WTC11 (cell line): ENCODE measurements at regions not wholly inside any gene's neighbourhood (a gene's known extent, or its start where the extent isn't known, plus 50 kb on each side); places are given as distances from the start of the nearest gene placed in this dataset.

Source experiments
- ATAC-seq: fragments of 200-7000 bp; cut with Tn5 transposase; 2 replicates; pipeline ENCODE4 v1.10.0; 2021; ENCODE audit warnings: mild to moderate bottlenecking, moderate library complexity
- CTCF ChIA-PET: fragments of 300-600 bp; sonication (Branson Sonifier 250); formaldehyde crosslinking; loops from one replicate; lab custom pipeline; 2021; ENCODE audit warnings: antibody characterized with exemption; lab: Charles Lee
- POLR2A ChIA-PET: fragments of 350-600 bp; sonication (Branson Sonifier 250); formaldehyde crosslinking; loops from one replicate; lab custom pipeline; 2021; ENCODE audit warnings: antibody characterized with exemption; lab: Charles Lee
- DNase-seq: peaks from one replicate; pipeline ENCODE4 v3.0.0; 2021; ENCODE audit warnings: low spot score
- H3K27ac Mint-ChIP-seq: 2 replicates; pipeline ENCODE4 v1.8.0; 2021; ENCODE audit warnings: mixed read lengths
- H3K27me3 Mint-ChIP-seq: 2 replicates; pipeline ENCODE4 v1.8.0; 2021; ENCODE audit warnings: low read depth, mild to moderate bottlenecking, moderate library complexity, mixed read lengths
- H3K36me3 Mint-ChIP-seq: 2 replicates; pipeline ENCODE4 v1.8.0; 2021; ENCODE audit warnings: mixed read lengths
- H3K4me1 Mint-ChIP-seq: 2 replicates; pipeline ENCODE4 v1.8.0; 2022; ENCODE audit warnings: mixed read lengths
- H3K4me3 Mint-ChIP-seq: 2 replicates; pipeline ENCODE4 v1.8.0; 2021; ENCODE audit warnings: mild to moderate bottlenecking, moderate library complexity, mixed read lengths
- H3K9me3 Mint-ChIP-seq: 2 replicates; pipeline ENCODE4 v1.8.0; 2021; ENCODE audit warnings: mixed read lengths
- AR ChIP-seq: fragments of 250-450 bp; sonication (Bioruptor Pico); IDR thresholded peaks from 2 replicates; pipeline ENCODE4 v1.9.0; 2021; ENCODE audit warnings: mild to moderate bottlenecking
- CREB1 ChIP-seq: sonication (generic); formaldehyde crosslinking; IDR thresholded peaks from 2 replicates; pipeline ENCODE4 v1.8.0; 2023; ENCODE audit warnings: mild to moderate bottlenecking, missing genetic modification reagents
- CREM ChIP-seq: sonication (generic); formaldehyde crosslinking; IDR thresholded peaks from 2 replicates; pipeline ENCODE4 v1.8.1; 2022; ENCODE audit warnings: mild to moderate bottlenecking, missing genetic modification reagents, moderate library complexity
- ELF4 ChIP-seq: sonication (generic); formaldehyde crosslinking; IDR thresholded peaks from 2 replicates; pipeline ENCODE4 v1.8.1; 2022; ENCODE audit warnings: low read depth, mild to moderate bottlenecking, moderate library complexity, missing genetic modification reagents
- EMX1 ChIP-seq: fragments of 250-450 bp; sonication (Bioruptor Pico); IDR thresholded peaks from 2 replicates; pipeline ENCODE4 v1.8.0; 2021; ENCODE audit warnings: mild to moderate bottlenecking
- ESRRA ChIP-seq: sonication (generic); formaldehyde crosslinking; IDR thresholded peaks from 2 replicates; pipeline ENCODE4 v1.8.1; 2022; ENCODE audit warnings: mild to moderate bottlenecking, missing genetic modification reagents, borderline replicate concordance
- GTF2I ChIP-seq: fragments of 250-450 bp; sonication (Bioruptor Pico); conservative IDR thresholded peaks from 2 replicates; pipeline ENCODE4 v1.4.0; 2021; ENCODE audit warnings: mild to moderate bottlenecking
- MXD4 ChIP-seq: fragments of 250-450 bp; sonication (Bioruptor Pico); IDR thresholded peaks from 2 replicates; pipeline ENCODE4 v1.8.0; 2021; ENCODE audit warnings: mild to moderate bottlenecking, moderate library complexity, borderline replicate concordance
- NFE2L1 ChIP-seq: sonication (generic); formaldehyde crosslinking; IDR thresholded peaks from 2 replicates; pipeline ENCODE4 v1.8.1; 2023; ENCODE audit warnings: missing genetic modification reagents
- PREB ChIP-seq: sonication (generic); formaldehyde crosslinking; IDR thresholded peaks from 2 replicates; pipeline ENCODE4 v1.8.1; 2022; ENCODE audit warnings: mild to moderate bottlenecking, missing genetic modification reagents, moderate library complexity, borderline replicate concordance
- SOX15 ChIP-seq: fragments of 250-450 bp; sonication (Bioruptor Pico); IDR thresholded peaks from 2 replicates; pipeline ENCODE4 v1.9.0; 2021; ENCODE audit warnings: mild to moderate bottlenecking
- SP1 ChIP-seq: sonication (generic); formaldehyde crosslinking; conservative IDR thresholded peaks from 2 replicates; pipeline ENCODE4 v1.8.1; 2022; ENCODE audit warnings: missing genetic modification reagents
- TCF7 ChIP-seq: sonication (generic); formaldehyde crosslinking; IDR thresholded peaks from 2 replicates; pipeline ENCODE4 v1.8.0; 2022; ENCODE audit warnings: mild to moderate bottlenecking, low read depth, missing genetic modification reagents, moderate library complexity
- USF2 ChIP-seq: sonication (generic); formaldehyde crosslinking; IDR thresholded peaks from 2 replicates; pipeline ENCODE4 v1.8.1; 2023; ENCODE audit warnings: mild to moderate bottlenecking, missing genetic modification reagents, moderate library complexity
- ZBTB43 ChIP-seq: sonication (generic); formaldehyde crosslinking; IDR thresholded peaks from 2 replicates; pipeline ENCODE4 v1.8.1; 2023; ENCODE audit warnings: mild to moderate bottlenecking, missing genetic modification reagents
- ZNF121 ChIP-seq: sonication (generic); formaldehyde crosslinking; IDR thresholded peaks from 2 replicates; pipeline ENCODE4 v1.8.0; 2023; ENCODE audit warnings: missing genetic modification reagents
- ZNF317 ChIP-seq: sonication (generic); formaldehyde crosslinking; IDR thresholded peaks from 2 replicates; pipeline ENCODE4 v1.8.1; 2023; ENCODE audit warnings: low read depth, mild to moderate bottlenecking, moderate library complexity, missing genetic modification reagents, borderline replicate concordance
- ZNF396 ChIP-seq: fragments of 250-450 bp; sonication (Bioruptor Pico); IDR thresholded peaks from 2 replicates; pipeline ENCODE4 v1.8.0; 2021; ENCODE audit warnings: mild to moderate bottlenecking, moderate library complexity, borderline replicate concordance
- TF ChIP-seq, protein P1 (sequence below): sonication (generic); formaldehyde crosslinking; IDR thresholded peaks from 2 replicates; pipeline ENCODE4 v1.8.0; 2023; ENCODE audit warnings: missing genetic modification reagents, mild to moderate bottlenecking, borderline replicate concordance

- no peak for TF ChIP-seq AR
- TF ChIP-seq, all 79 proteins: peak for 0
Measured at GRCh38 chr3:181554233-181554765, 157.4 kb upstream of the SOX2 start (continued).

DNA sequence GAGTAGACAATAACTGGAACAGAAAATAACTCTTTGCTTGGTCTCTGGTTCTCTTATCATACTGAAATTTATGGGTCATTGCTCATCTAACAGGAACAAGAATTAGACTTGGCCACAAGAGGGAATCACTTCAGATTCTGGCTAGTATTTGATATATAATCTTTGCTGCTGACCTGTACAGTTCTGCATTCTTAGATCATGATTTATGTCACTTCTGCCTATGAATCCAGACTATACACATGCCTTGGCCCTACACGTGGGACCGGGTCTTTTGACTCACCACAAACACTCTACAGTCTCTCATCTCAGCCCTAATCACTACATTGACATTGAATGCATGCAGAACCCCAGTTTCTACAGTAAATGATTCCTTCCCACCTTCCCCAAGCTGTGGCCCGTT lies 162.5 kb upstream of the SOX2 start:
- no peak overlapping the region for H3K27ac Mint-ChIP-seq
- H3K4me1 Mint-ChIP-seq: no peaks in the 10 kb centered on the region
- H3K36me3 Mint-ChIP-seq: no peaks in the 10 kb centered on the region
- TF ChIP-seq ELF4 (no peak), MXD4 (CRISPR knock-in tag) (no peak), SOX15 (CRISPR knock-in tag) (no peak), CREM (CRISPR knock-in tag) (no peak), GTF2I (CRISPR knock-in tag) (no peak), PREB (CRISPR knock-in tag) (no peak), ZNF396 (CRISPR knock-in tag) (no peak), ZNF317 (CRISPR knock-in tag) (no peak), EMX1 (CRISPR knock-in tag) (no peak), TCF7 (CRISPR knock-in tag) (no peak), ZNF121 (CRISPR knock-in tag) (no peak), SP1 (CRISPR knock-in tag) (no peak), ZBTB43 (CRISPR knock-in tag) (no peak), NFE2L1 (CRISPR knock-in tag) (no peak), ESRRA (CRISPR knock-in tag) (no peak), CREB1 (CRISPR knock-in tag) (no peak), USF2 (CRISPR knock-in tag) (no peak)
- TF ChIP-seq, protein P1, sequence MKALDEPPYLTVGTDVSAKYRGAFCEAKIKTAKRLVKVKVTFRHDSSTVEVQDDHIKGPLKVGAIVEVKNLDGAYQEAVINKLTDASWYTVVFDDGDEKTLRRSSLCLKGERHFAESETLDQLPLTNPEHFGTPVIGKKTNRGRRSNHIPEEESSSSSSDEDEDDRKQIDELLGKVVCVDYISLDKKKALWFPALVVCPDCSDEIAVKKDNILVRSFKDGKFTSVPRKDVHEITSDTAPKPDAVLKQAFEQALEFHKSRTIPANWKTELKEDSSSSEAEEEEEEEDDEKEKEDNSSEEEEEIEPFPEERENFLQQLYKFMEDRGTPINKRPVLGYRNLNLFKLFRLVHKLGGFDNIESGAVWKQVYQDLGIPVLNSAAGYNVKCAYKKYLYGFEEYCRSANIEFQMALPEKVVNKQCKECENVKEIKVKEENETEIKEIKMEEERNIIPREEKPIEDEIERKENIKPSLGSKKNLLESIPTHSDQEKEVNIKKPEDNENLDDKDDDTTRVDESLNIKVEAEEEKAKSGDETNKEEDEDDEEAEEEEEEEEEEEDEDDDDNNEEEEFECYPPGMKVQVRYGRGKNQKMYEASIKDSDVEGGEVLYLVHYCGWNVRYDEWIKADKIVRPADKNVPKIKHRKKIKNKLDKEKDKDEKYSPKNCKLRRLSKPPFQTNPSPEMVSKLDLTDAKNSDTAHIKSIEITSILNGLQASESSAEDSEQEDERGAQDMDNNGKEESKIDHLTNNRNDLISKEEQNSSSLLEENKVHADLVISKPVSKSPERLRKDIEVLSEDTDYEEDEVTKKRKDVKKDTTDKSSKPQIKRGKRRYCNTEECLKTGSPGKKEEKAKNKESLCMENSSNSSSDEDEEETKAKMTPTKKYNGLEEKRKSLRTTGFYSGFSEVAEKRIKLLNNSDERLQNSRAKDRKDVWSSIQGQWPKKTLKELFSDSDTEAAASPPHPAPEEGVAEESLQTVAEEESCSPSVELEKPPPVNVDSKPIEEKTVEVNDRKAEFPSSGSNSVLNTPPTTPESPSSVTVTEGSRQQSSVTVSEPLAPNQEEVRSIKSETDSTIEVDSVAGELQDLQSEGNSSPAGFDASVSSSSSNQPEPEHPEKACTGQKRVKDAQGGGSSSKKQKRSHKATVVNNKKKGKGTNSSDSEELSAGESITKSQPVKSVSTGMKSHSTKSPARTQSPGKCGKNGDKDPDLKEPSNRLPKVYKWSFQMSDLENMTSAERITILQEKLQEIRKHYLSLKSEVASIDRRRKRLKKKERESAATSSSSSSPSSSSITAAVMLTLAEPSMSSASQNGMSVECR: no peak
- ChIA-PET POLR2A (no interaction called here), CTCF (no interaction called here)
- no peak overlapping the region for H3K4me3 Mint-ChIP-seq
- H3K9me3 Mint-ChIP-seq: peaks cover 10% of the 10 kb centered on the region; the same call in 1 of the 2 replicates
- no peak for ATAC-seq
- no peak for DNase-seq
- H3K27me3 Mint-ChIP-seq: no peaks in the 10 kb centered on the region
